Liver (tissue), 8 donors: ENCODE measurements at regions not wholly inside any gene's neighbourhood (a gene's known extent, or its start where the extent isn't known, plus 50 kb on each side); places are given as distances from the start of the nearest gene placed in this dataset.

Experiments
- DNase-seq: peaks from one replicate; pipeline ENCODE4 v3.0.0-alpha.2; 2017; ENCODE audit warnings: low spot score
- H3K27ac ChIP-seq, 2 donors: one replicate each; pipeline ENCODE4 v1.7.0; 2013; ENCODE audit warnings: inconsistent platforms in 2 of 2, low read length in 2 of 2, control low read depth in 1 of 2, low read depth in 1 of 2, mild to moderate bottlenecking in 1 of 2
- H3K27me3 ChIP-seq, 4 donors: one replicate each; pipeline versions ENCODE4 v1.6.1 to v1.7.0; 2013; ENCODE audit warnings: low read length in 3 of 4, inconsistent platforms in 1 of 4, mild to moderate bottlenecking in 1 of 4, moderate library complexity in 1 of 4; ENCODE audit not compliant: control insufficient read depth in 4 of 4, insufficient read depth in 4 of 4
- H3K36me3 ChIP-seq, 4 donors: one replicate each; pipeline versions ENCODE4 v1.6.1 to v1.7.0; 2013; ENCODE audit warnings: low read length in 3 of 4, mild to moderate bottlenecking in 3 of 4, low read depth in 1 of 4, moderate library complexity in 1 of 4; ENCODE audit not compliant: control insufficient read depth in 4 of 4, insufficient read depth in 3 of 4
- H3K4me1 ChIP-seq, 4 donors: one replicate each; pipeline versions ENCODE4 v1.6.1 to v1.7.0; 2013; ENCODE audit warnings: low read length in 3 of 4, mild to moderate bottlenecking in 3 of 4, moderate library complexity in 1 of 4; ENCODE audit not compliant: control insufficient read depth in 4 of 4, insufficient read depth in 4 of 4
- H3K4me3 ChIP-seq, 3 donors: one replicate each; pipeline versions ENCODE4 v1.6.1 to v1.7.0; 2013; ENCODE audit warnings: low read length in 3 of 3, control low read depth in 1 of 3, low read depth in 1 of 3, mild to moderate bottlenecking in 1 of 3
- H3K9ac ChIP-seq, 2 donors: one replicate each; pipeline ENCODE4 v1.7.0; 2013; ENCODE audit warnings: low read length in 2 of 2, mild to moderate bottlenecking in 2 of 2, moderate library complexity in 2 of 2, control low read depth in 1 of 2, low read depth in 1 of 2
- H3K9me3 ChIP-seq, 4 donors: one replicate each; pipeline versions ENCODE4 v1.6.1 to v1.7.0; 2013; ENCODE audit warnings: low read length in 3 of 4; ENCODE audit not compliant: control insufficient read depth in 4 of 4
- CTCF ChIP-seq: fragments of 150-350 bp; IDR thresholded peaks from 2 replicates; pipeline ENCODE4 v1.5.1; 2017; ENCODE audit warnings: improper control_type of control experiment, low read depth, low read length; ENCODE audit not compliant: missing input control
- EGR1 ChIP-seq, 2 donors: IDR thresholded peaks; 2 replicates each; pipeline ENCODE4 v1.6.1; 2016 to 2018; ENCODE audit warnings: antibody characterized with exemption in 2 of 2, low read depth in 2 of 2
- FOXA1 ChIP-seq: IDR thresholded peaks from 2 replicates; pipeline ENCODE4 v1.6.1; 2016; ENCODE audit warnings: antibody characterized with exemption
- FOXA2 ChIP-seq: IDR thresholded peaks from 2 replicates; pipeline ENCODE4 v1.6.1; 2016; ENCODE audit warnings: antibody characterized with exemption
- HNF4A ChIP-seq, 2 donors: conservative IDR thresholded peaks; 2 replicates each; pipeline ENCODE4 v1.6.1; 2016; ENCODE audit warnings: antibody characterized with exemption in 2 of 2, mild to moderate bottlenecking in 2 of 2
- HNF4G ChIP-seq: IDR thresholded peaks from 2 replicates; pipeline ENCODE4 v1.6.1; 2016; ENCODE audit warnings: antibody characterized with exemption
- JUND ChIP-seq, 2 donors: IDR thresholded peaks; 2 replicates each; pipeline ENCODE4 v1.6.1; 2016; ENCODE audit warnings: antibody characterized with exemption in 2 of 2
- NR2F2 ChIP-seq: IDR thresholded peaks from 2 replicates; pipeline ENCODE4 v1.6.1; 2016; ENCODE audit warnings: antibody characterized with exemption
- RAD21 ChIP-seq, 2 donors: IDR thresholded peaks; 2 replicates each; pipeline ENCODE4 v1.6.1; 2016; ENCODE audit warnings: antibody characterized with exemption in 2 of 2, mild to moderate bottlenecking in 2 of 2
- RXRA ChIP-seq, 2 donors: IDR thresholded peaks; 2 replicates each; pipeline ENCODE4 v1.6.1; 2017 to 2018; ENCODE audit warnings: antibody characterized with exemption in 2 of 2, mild to moderate bottlenecking in 1 of 2
- SP1 ChIP-seq: IDR thresholded peaks from 2 replicates; pipeline ENCODE4 v1.6.1; 2018; ENCODE audit warnings: antibody characterized with exemption, mild to moderate bottlenecking
- YY1 ChIP-seq: IDR thresholded peaks from 2 replicates; pipeline ENCODE4 v1.6.1; 2016; ENCODE audit warnings: antibody characterized with exemption, mild to moderate bottlenecking
- ZBTB33 ChIP-seq: IDR thresholded peaks from 2 replicates; pipeline ENCODE4 v1.6.1; 2016; ENCODE audit warnings: antibody characterized with exemption
- WGBS: extraction: QIAGEN DNeasy Blood & Tissue Kit; methylation state at CpG from one replicate; pipeline ENCODE4 v1.1.7; 2013; 5-methylcytosine and 5-hydroxymethylcytosine counted together
- donor health status: healthy.
- donor health status: healthy.
- donor health status: healthy.
- donor health status: healthy.
- donor health status: healthy.

GRCh38 chr10:63767138-63767801 is 246.1 kb downstream of the REEP3 start:
- Histone ChIP-seq H3K4me1 (peaks cover 0 to 18% (median 13%) of the 10 kb centered on the region in 4 donors), H3K36me3 (no peaks in the 10 kb centered on the region), H3K4me3 (no peak overlapping the region), H3K9ac (no peak overlapping the region), H3K27me3 (no peaks in the 10 kb centered on the region), H3K27ac (no peak overlapping the region), H3K9me3 (no peaks in the 10 kb centered on the region)
- DNase-seq, result no peak
- TF ChIP-seq FOXA2 (no peak), HNF4A (conservative IDR thresholded peaks at IDR 0.05) (peak; percentile 6 to 26), RXRA (IDR thresholded peaks at IDR 0.05) (no peak), CTCF (peak; percentile 38), NR2F2 (no peak), HNF4G (no peak), RAD21 (IDR thresholded peaks at IDR 0.05) (peak; percentile 79 to 80), FOXA1 (no peak)
- 79% methylated on average over 4 of the region's 4 CpGs for WGBS

- Histone ChIP-seq H3K4me3 (no peak overlapping the region), H3K4me1 (peaks cover 4 to 30% (median 21%) of the 10 kb centered on the region in 4 donors)
- peak in 1 of 2 donors; percentile 5 for TF ChIP-seq HNF4A (conservative IDR thresholded peaks at IDR 0.05)
- no peak for TF ChIP-seq ZBTB33
- peak in 1 of 2 donors; percentile 21 for TF ChIP-seq RXRA (IDR thresholded peaks at IDR 0.05)
Measured at GRCh38 chr10:63769367-63769766, 248.2 kb downstream of the REEP3 start.

GRCh38 chr10:63770523-63770922 is 249.3 kb downstream of the REEP3 start:
- no peak for TF ChIP-seq HNF4A (conservative IDR thresholded peaks at IDR 0.05)
- no peak for TF ChIP-seq RAD21 (IDR thresholded peaks at IDR 0.05)
- TF ChIP-seq YY1, result no peak
- no peak for TF ChIP-seq NR2F2
- TF ChIP-seq SP1, result no peak
- no peak for TF ChIP-seq EGR1 (IDR thresholded peaks at IDR 0.05; ENCODE audit: low read depth in 2 of 2)
- no peak for TF ChIP-seq JUND (IDR thresholded peaks at IDR 0.05)
- H3K27me3 ChIP-seq, result no peaks in the 10 kb centered on the region
- no peaks in the 10 kb centered on the region for H3K36me3 ChIP-seq
- H3K4me3 ChIP-seq, result no peak overlapping the region
- no peak for DNase-seq
- no peaks in the 10 kb centered on the region for H3K9me3 ChIP-seq
- no peak overlapping the region for H3K27ac ChIP-seq
- WGBS, result 90% methylated on average over 7 of the region's 7 CpGs
- H3K4me1 ChIP-seq, result peaks cover 4 to 34% (median 21%) of the 10 kb centered on the region in 4 donors
- no peak overlapping the region for H3K9ac ChIP-seq

More at GRCh38 chr10:63769367-63769766, 248.2 kb downstream of the REEP3 start:
- Histone ChIP-seq H3K9me3 (no peaks in the 10 kb centered on the region), H3K27me3 (no peaks in the 10 kb centered on the region), H3K36me3 (no peaks in the 10 kb centered on the region), H3K9ac (no peak overlapping the region), H3K27ac (no peak overlapping the region)
- no peak for DNase-seq
